Mesenchymal stem cell (in vitro differentiated cells and primary cell): ENCODE measurements at regions not wholly inside any gene's neighbourhood (a gene's known extent, or its start where the extent isn't known, plus 50 kb on each side); places are given as distances from the start of the nearest gene placed in this dataset.

Experiments used
- DNase-seq: peaks from one replicate; pipeline ENCODE4 v3.0.0-alpha.2; 2013
- H2AFZ ChIP-seq: one replicate; pipeline ENCODE4 v1.6.1; 2013; ENCODE audit warnings: low read depth, mild to moderate bottlenecking, control low read depth, inconsistent platforms, low read length, moderate library complexity
- H2AK5ac ChIP-seq: 2 replicates; pipeline ENCODE4 v1.6.1; 2013; ENCODE audit warnings: low read length, moderate library complexity, mild to moderate bottlenecking, inconsistent platforms; ENCODE audit not compliant: severe bottlenecking
- H2BK120ac ChIP-seq: one replicate; pipeline ENCODE4 v1.6.1; 2013; ENCODE audit warnings: low read depth, mild to moderate bottlenecking, inconsistent platforms, low read length, moderate library complexity
- H2BK12ac ChIP-seq, 2 experiments: one replicate each; pipeline ENCODE4 v1.6.1; 2013; ENCODE audit warnings: inconsistent platforms in 2 of 2, low read length in 2 of 2, mild to moderate bottlenecking in 2 of 2, moderate library complexity in 2 of 2, control low read depth in 1 of 2
- H2BK15ac ChIP-seq: one replicate; pipeline ENCODE4 v1.6.1; 2013; ENCODE audit warnings: mild to moderate bottlenecking, low read depth, inconsistent platforms; ENCODE audit not compliant: poor library complexity, severe bottlenecking
- H2BK5ac ChIP-seq: 2 replicates; pipeline ENCODE4 v1.6.1; 2013; ENCODE audit warnings: low read depth, mild to moderate bottlenecking, low read length, control low read depth, inconsistent platforms; ENCODE audit not compliant: poor library complexity, severe bottlenecking
- H3K14ac ChIP-seq, 2 experiments: one replicate each; pipeline ENCODE4 v1.6.1; 2013; ENCODE audit warnings: inconsistent platforms in 2 of 2, low read length in 2 of 2, control low read depth in 1 of 2, mild to moderate bottlenecking in 1 of 2, moderate library complexity in 1 of 2
- H3K18ac ChIP-seq, 2 experiments: one replicate each; pipeline ENCODE4 v1.6.1; 2013; ENCODE audit warnings: inconsistent platforms in 2 of 2, low read length in 2 of 2, control low read depth in 1 of 2, low read depth in 1 of 2, mild to moderate bottlenecking in 1 of 2
- H3K23ac ChIP-seq, 2 experiments: one replicate each; pipeline ENCODE4 v1.6.1; 2013; ENCODE audit warnings: inconsistent platforms in 2 of 2, low read length in 2 of 2, mild to moderate bottlenecking in 2 of 2, moderate library complexity in 2 of 2, control low read depth in 1 of 2
- H3K27ac ChIP-seq: 2 replicates; pipeline ENCODE4 v1.5.1; 2013; ENCODE audit warnings: mild to moderate bottlenecking, moderate library complexity, low read length, control low read depth, inconsistent platforms; ENCODE audit not compliant: poor library complexity, severe bottlenecking
- H3K27me3 ChIP-seq, 2 experiments: 2 replicates each; pipeline versions ENCODE4 v1.6.1 to v1.7.0; 2013; ENCODE audit warnings: low read length in 2 of 2, mild to moderate bottlenecking in 2 of 2, moderate library complexity in 2 of 2, control low read depth in 1 of 2, inconsistent platforms in 1 of 2; ENCODE audit not compliant: control insufficient read depth in 1 of 2, insufficient read depth in 1 of 2
- H3K36me3 ChIP-seq, 2 experiments: 2 replicates each; pipeline versions ENCODE4 v1.6.1 to v1.7.0; 2013; ENCODE audit warnings: low read length in 2 of 2, control low read depth in 1 of 2, inconsistent platforms in 1 of 2, low read depth in 1 of 2, mild to moderate bottlenecking in 1 of 2; ENCODE audit not compliant: insufficient read depth in 2 of 2, control insufficient read depth in 1 of 2
- H3K4ac ChIP-seq, 2 experiments: one replicate each; pipeline ENCODE4 v1.6.1; 2013; ENCODE audit warnings: inconsistent platforms in 2 of 2, low read length in 2 of 2, mild to moderate bottlenecking in 2 of 2, moderate library complexity in 2 of 2, control low read depth in 1 of 2, low read depth in 1 of 2
- H3K4me1 ChIP-seq: 2 replicates; pipeline ENCODE4 v1.6.1; 2013; ENCODE audit warnings: low read depth, low read length, control low read depth; ENCODE audit not compliant: control insufficient read depth, insufficient read depth
- H3K4me2 ChIP-seq: 2 replicates; pipeline ENCODE4 v1.6.1; 2013; ENCODE audit warnings: low read length, mild to moderate bottlenecking, inconsistent platforms; ENCODE audit not compliant: poor library complexity, severe bottlenecking
- H3K4me3 ChIP-seq, 2 experiments: 2 replicates each; pipeline versions ENCODE4 v1.5.1 to v1.7.0; 2013; ENCODE audit warnings: low read length in 2 of 2, mild to moderate bottlenecking in 2 of 2, control low read depth in 1 of 2, low read depth in 1 of 2; ENCODE audit not compliant: insufficient read depth in 1 of 2
- H3K79me1 ChIP-seq: replicated peaks from 2 replicates; pipeline ENCODE4 v1.6.1; 2013; ENCODE audit warnings: mild to moderate bottlenecking, control low read depth, low read length, inconsistent platforms; ENCODE audit not compliant: poor library complexity, severe bottlenecking
- H3K9ac ChIP-seq: 2 replicates; pipeline ENCODE4 v1.7.0; 2013; ENCODE audit warnings: mild to moderate bottlenecking, low read length, moderate library complexity
- H3K9me3 ChIP-seq: 2 replicates; pipeline ENCODE4 v1.7.0; 2013; ENCODE audit warnings: mild to moderate bottlenecking, low read length; ENCODE audit not compliant: control insufficient read depth
- H4K8ac ChIP-seq: one replicate; pipeline ENCODE4 v1.6.1; 2013; ENCODE audit warnings: inconsistent platforms, mild to moderate bottlenecking, low read length, moderate library complexity
- H4K91ac ChIP-seq: one replicate; pipeline ENCODE4 v1.6.1; 2013; ENCODE audit warnings: mild to moderate bottlenecking, low read length, inconsistent platforms
- WGBS: methylation state at CpG from one replicate; pipeline ENCODE4 v1.1.7; 2013; ENCODE audit warnings: mixed read lengths; 5-methylcytosine and 5-hydroxymethylcytosine counted together

- WGBS, result 50% methylated on average over 11 of the region's 14 CpGs
- Histone ChIP-seq H3K14ac (no peak overlapping the region), H2BK5ac (no peak overlapping the region), H3K4me1 (peaks cover 14% of the 10 kb centered on the region), H3K79me1 (no peaks in the 10 kb centered on the region), H2BK15ac (no peak overlapping the region), H3K27ac (no peak overlapping the region), H3K9ac (no peak overlapping the region), H4K8ac (no peak overlapping the region), H3K27me3 (peaks cover 0 to 10% of the 10 kb centered on the region in 2 experiments), H3K9me3 (peaks cover 21% of the 10 kb centered on the region), H3K36me3 (no peaks in the 10 kb centered on the region), H2AK5ac (no peak overlapping the region), H3K4me3 (no peak overlapping the region), H3K18ac (peak overlapping the region; percentile 37 to 65), H4K91ac (peak overlapping the region; percentile 20), H2BK120ac (no peak overlapping the region), H2BK12ac (peak overlapping the region in 1 of 2 experiments; percentile 98), H3K23ac (no peak overlapping the region), H3K4me2 (no peak overlapping the region), H3K4ac (peak overlapping the region in 1 of 2 experiments; percentile 75), H2AFZ (no peak overlapping the region)
- DNase-seq, result peak; percentile 31
Observed at GRCh38 chr10:30190577-30191552, 131.5 kb upstream of the JCAD start.

- Histone ChIP-seq H3K23ac (no peak overlapping the region), H3K36me3 (no peaks in the 10 kb centered on the region), H3K79me1 (no peaks in the 10 kb centered on the region), H2BK15ac (no peak overlapping the region), H3K4me1 (peaks cover 16% of the 10 kb centered on the region), H3K18ac (peak overlapping the region; percentile 45 to 75), H2AFZ (no peak overlapping the region), H3K9ac (no peak overlapping the region), H2AK5ac (no peak overlapping the region), H3K4me2 (no peak overlapping the region), H4K91ac (peak overlapping the region; percentile 84), H3K9me3 (peaks cover 14% of the 10 kb centered on the region), H2BK12ac (peak overlapping the region; percentile 95 to 98), H3K4me3 (no peak overlapping the region), H2BK5ac (no peak overlapping the region), H3K27ac (no peak overlapping the region), H4K8ac (peak overlapping the region; percentile 77), H3K4ac (no peak overlapping the region), H3K27me3 (peaks cover 0 to 6% of the 10 kb centered on the region in 2 experiments), H2BK120ac (no peak overlapping the region), H3K14ac (peak overlapping the region in 1 of 2 experiments; percentile 26)
- 79% methylated on average over 4 of the region's 4 CpGs for WGBS
- no peak for DNase-seq
Observed at GRCh38 chr10:30189238-30189580, 129.8 kb upstream of the JCAD start.

- peaks cover 0 to 6% of the 10 kb centered on the region in 2 experiments for H3K27me3 ChIP-seq
- no peak overlapping the region for H3K9ac ChIP-seq
- H3K4me2 ChIP-seq, result no peak overlapping the region
- H2AFZ ChIP-seq, result no peak overlapping the region
- 73% methylated on average over 12 of the region's 14 CpGs for whole genome bisulfite sequencing
- H2BK12ac ChIP-seq, result peak overlapping the region; percentile 25 to 51
- no peak overlapping the region for H3K27ac ChIP-seq
- no peak overlapping the region for H3K23ac ChIP-seq
- H3K36me3 ChIP-seq, result no peaks in the 10 kb centered on the region
- H4K91ac ChIP-seq, result peak overlapping the region; percentile 95
- H3K4me3 ChIP-seq, result no peak overlapping the region
- peak overlapping the region in 1 of 2 experiments; percentile 20 for H3K14ac ChIP-seq
- no peaks in the 10 kb centered on the region for H3K79me1 ChIP-seq
- H3K9me3 ChIP-seq, result peaks cover 9% of the 10 kb centered on the region
- peak overlapping the region; percentile 54 for H2BK120ac ChIP-seq
- no peak overlapping the region for H2BK15ac ChIP-seq
- peaks cover 16% of the 10 kb centered on the region for H3K4me1 ChIP-seq
- peak overlapping the region; percentile 5 to 20 for H3K4ac ChIP-seq
- peak overlapping the region; percentile 81 for H4K8ac ChIP-seq
- H2AK5ac ChIP-seq, result no peak overlapping the region
- peak overlapping the region; percentile 72 to 78 for H3K18ac ChIP-seq
- peak; percentile 46 for DNase-seq
- no peak overlapping the region for H2BK5ac ChIP-seq
Observed at GRCh38 chr10:30188556-30189237, 129.3 kb upstream of the JCAD start.

GRCh38 chr10:30188101-30188500 is 128.7 kb upstream of the JCAD start:
- 25% methylated on average over 2 of the region's 3 CpGs for WGBS

More at GRCh38 chr10:30188101-30188500, 128.7 kb upstream of the JCAD start:
- Histone ChIP-seq H4K8ac (no peak overlapping the region), H4K91ac (no peak overlapping the region), H3K9me3 (peaks cover 3% of the 10 kb centered on the region), H2BK12ac (peak overlapping the region; percentile 85 to 98), H3K4ac (peak overlapping the region; percentile 47 to 57), H3K9ac (no peak overlapping the region), H2BK120ac (peak overlapping the region; percentile 3), H3K4me3 (no peak overlapping the region), H3K23ac (no peak overlapping the region), H3K79me1 (no peaks in the 10 kb centered on the region), H3K18ac (peak overlapping the region; percentile 78 to 92), H3K36me3 (no peaks in the 10 kb centered on the region), H2AK5ac (no peak overlapping the region), H3K4me1 (peaks cover 19% of the 10 kb centered on the region), H2BK5ac (no peak overlapping the region), H2BK15ac (peak overlapping the region; percentile 15), H3K4me2 (no peak overlapping the region), H3K27me3 (peaks cover 0 to 6% of the 10 kb centered on the region in 2 experiments), H2AFZ (no peak overlapping the region), H3K14ac (peak overlapping the region in 1 of 2 experiments; percentile 94), H3K27ac (no peak overlapping the region)
- DNase-seq, result peak; percentile 63
